ENCODE measurements at regions not wholly inside any gene's neighbourhood (a gene's known extent, or its start where the extent isn't known, plus 50 kb on each side); places are given as distances from the start of the nearest gene placed in this dataset.
"Not testable (repeated sequence)": the region's sequence is repeated elsewhere in the genome, so short reads cannot be mapped to it uniquely, and the experiment has no call there.

GRCh38 chr12:111124183-111124582 is 203.8 kb upstream of the MYL2 start:
- no peak for DNase-seq (ENCODE audit: low read depth in 2 of 3, low spot score in 2 of 3)

- no peak for DNase-seq (ENCODE audit: low read depth in 2 of 3, low spot score in 2 of 3)
Measured at GRCh38 chr12:111123390-111123789, 203.0 kb upstream of the MYL2 start.

- DNase-seq (ENCODE audit: low read depth in 2 of 3, low spot score in 2 of 3), result no peak
Measured at GRCh38 chr12:111122458-111122878, 202.1 kb upstream of the MYL2 start.

- DNase-seq (ENCODE audit: low read depth in 2 of 3, low spot score in 2 of 3), result no peak
Measured at GRCh38 chr12:111121840-111122239, 201.5 kb upstream of the MYL2 start.

GRCh38 chr12:111120578-111120977 is 200.2 kb upstream of the MYL2 start:
- DNase-seq (ENCODE audit: low read depth in 2 of 3, low spot score in 2 of 3), result no peak

DNA sequence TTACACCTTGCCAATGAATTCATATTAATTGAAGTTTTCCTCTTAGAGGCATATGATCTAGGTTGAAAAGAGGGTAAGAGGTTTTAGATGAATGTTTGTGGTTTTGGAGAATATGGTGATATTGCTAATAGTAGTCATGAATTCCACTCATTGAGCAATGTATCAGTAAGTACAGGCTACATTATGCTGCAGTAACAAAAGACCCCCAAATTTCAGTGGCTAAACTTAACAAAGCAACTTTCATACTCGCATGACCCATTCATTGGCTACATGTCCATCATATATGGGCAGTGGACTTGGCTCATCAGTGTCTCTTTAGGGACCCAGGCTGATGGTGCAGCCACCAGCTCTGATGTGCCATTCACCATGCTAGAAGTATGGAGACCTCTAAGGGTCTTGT is 196.6 kb upstream of the MYL2 start:
- DNase-seq (ENCODE audit: low read depth in 2 of 3, low spot score in 2 of 3), result no peak

- not testable (repeated sequence) for DNase-seq (ENCODE audit: low read depth in 2 of 3, low spot score in 2 of 3)
Measured at GRCh38 chr12:111113313-111113712, 192.9 kb upstream of the MYL2 start.

DNA sequence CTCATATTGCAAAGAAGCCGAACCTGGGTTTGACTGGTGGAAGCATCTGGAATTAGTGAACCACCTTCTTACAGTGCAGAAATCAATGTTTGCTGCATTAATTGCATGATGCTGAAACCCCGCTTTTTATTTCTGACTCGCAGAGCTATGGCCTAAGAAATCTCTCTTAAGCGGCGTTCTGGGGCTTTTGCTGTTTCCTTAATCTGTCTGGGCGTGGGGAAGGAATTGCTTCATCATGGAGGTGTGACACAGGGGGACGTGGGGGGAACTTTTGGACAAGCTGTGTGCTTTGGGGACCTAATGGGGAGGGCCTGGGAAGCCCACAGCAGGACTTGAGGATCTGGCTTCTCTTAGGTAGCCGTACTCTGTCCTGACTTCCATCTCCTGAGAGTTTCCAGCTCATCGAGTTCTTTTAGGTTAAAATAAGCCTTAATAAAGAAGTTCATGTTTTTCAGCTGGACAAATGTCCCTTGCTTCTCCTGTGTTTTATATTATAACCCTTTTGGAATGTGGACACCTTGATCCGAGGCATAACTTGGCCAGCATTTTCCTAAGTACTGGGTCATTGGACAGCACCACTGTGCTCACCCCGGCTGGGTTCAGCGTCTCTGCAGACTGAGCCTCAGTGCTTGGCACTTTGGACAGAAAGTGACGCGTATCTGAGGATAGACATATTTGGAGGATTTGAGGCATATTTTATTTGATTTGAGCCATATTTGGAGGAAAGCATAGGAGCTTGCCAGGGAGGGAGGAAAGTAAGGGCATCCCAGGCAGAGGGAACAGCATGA is 192.1 kb upstream of the MYL2 start:
- peak in 1 of 3 donors; percentile 40 for DNase-seq (ENCODE audit: low read depth in 2 of 3, low spot score in 2 of 3)

- DNase-seq (ENCODE audit: low read depth in 2 of 3, low spot score in 2 of 3), result no peak
Measured at GRCh38 chr12:111111681-111112080, 191.3 kb upstream of the MYL2 start.

- no peak for DNase-seq (ENCODE audit: low read depth in 2 of 3, low spot score in 2 of 3)
Measured at GRCh38 chr12:111110556-111110955, 190.2 kb upstream of the MYL2 start.

GRCh38 chr12:111108726-111109125 is 188.3 kb upstream of the MYL2 start:
- DNase-seq (ENCODE audit: low read depth in 2 of 3, low spot score in 2 of 3), result no peak

GRCh38 chr12:111107392-111108178 is 187.2 kb upstream of the MYL2 start:
- DNase-seq (ENCODE audit: low read depth in 2 of 3, low spot score in 2 of 3), result no peak

- no peak for DNase-seq (ENCODE audit: low read depth in 2 of 3, low spot score in 2 of 3)
Measured at GRCh38 chr12:111105294-111105693, 184.9 kb upstream of the MYL2 start.

- no peak for DNase-seq (ENCODE audit: low read depth in 2 of 3, low spot score in 2 of 3)
Measured at GRCh38 chr12:111103583-111103982, 183.2 kb upstream of the MYL2 start.

GRCh38 chr12:111102102-111102739 is 181.8 kb upstream of the MYL2 start:
- no peak for DNase-seq (ENCODE audit: low read depth in 2 of 3, low spot score in 2 of 3)

DNA sequence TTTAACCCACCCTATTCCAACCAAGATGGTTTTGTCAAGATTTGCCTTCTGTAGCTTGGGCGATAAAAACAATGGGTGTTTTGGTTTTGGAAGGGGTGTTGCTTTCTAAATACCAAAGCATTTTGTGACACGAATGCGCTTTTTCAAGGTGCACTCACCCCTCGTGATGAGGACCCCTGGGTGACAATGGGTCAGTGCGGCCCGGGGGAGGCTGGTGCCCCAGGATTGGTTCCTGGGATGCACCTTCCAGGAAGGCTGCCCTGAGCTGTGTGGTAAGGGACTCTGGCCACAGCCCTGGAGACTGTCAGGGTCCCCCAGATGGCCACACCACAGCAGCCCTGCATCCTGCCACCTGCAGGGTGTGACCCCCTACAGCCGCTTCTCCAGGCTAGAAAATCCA is 180.6 kb upstream of the MYL2 start:
- no peak for DNase-seq (ENCODE audit: low read depth in 2 of 3, low spot score in 2 of 3)

GRCh38 chr12:111100554-111100953 is 180.2 kb upstream of the MYL2 start:
- DNase-seq (ENCODE audit: low read depth in 2 of 3, low spot score in 2 of 3), result no peak

DNA sequence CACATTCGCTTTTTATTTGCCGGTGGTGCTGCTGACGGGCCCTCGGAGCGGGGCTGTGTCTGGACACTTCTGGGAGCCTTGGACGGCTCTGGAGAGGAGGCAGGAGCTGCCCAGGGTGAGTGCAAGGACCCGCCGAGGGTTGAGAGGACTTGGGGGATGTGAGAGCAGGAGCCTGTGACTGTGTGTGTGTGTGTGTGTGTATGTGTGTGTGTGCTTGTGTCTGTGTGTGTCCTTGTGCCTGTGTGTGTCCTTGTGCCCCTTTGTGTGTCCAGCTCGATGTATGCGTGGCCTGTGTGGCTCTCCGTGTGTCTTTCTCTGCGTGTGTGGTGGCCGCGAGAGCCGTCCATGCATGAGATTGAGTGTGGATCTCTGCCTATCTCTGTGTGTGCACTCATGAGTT is 179.6 kb upstream of the MYL2 start:
- no peak for DNase-seq (ENCODE audit: low read depth in 2 of 3, low spot score in 2 of 3)

DNA sequence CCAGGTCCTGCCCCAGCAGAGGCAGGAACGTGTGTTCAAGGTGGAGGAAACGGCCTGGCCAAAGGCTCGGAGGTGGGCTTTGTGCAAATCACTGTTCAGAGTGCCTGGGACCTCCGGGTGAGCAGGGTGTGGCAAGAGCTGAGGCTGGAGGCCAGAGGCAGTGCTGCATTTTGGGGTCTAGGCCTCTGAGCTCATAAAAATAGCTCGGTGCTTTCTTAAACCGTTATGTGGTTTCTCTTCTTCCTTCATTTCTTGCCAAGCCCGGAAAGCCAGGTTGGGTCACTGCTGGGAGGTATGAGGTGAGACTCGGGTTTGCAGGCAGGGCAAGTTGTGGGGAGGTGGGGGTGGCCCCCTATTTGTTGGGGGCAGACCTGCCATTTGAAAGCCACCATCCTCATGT is 178.8 kb upstream of the MYL2 start:
- DNase-seq (ENCODE audit: low read depth in 2 of 3, low spot score in 2 of 3), result peak in 1 of 3 donors; percentile 36

- DNase-seq (ENCODE audit: low read depth in 2 of 3, low spot score in 2 of 3), result no peak
Measured at GRCh38 chr12:111094157-111095010, 174.0 kb upstream of the MYL2 start.

Data from hematopoietic multipotent progenitor cell (in vitro differentiated cells).